IPS-20b (cell line): ENCODE measurements at regions not wholly inside any gene's neighbourhood (a gene's known extent, or its start where the extent isn't known, plus 50 kb on each side); places are given as distances from the start of the nearest gene placed in this dataset.
"Not testable (repeated sequence)": the region's sequence is repeated elsewhere in the genome, so short reads cannot be mapped to it uniquely, and the experiment has no call there.

Source experiments
- H3K27ac ChIP-seq: one replicate; pipeline ENCODE4 v1.5.1; 2013; ENCODE audit warnings: low read length
- H3K27me3 ChIP-seq: 2 replicates; pipeline ENCODE4 v1.6.1; 2013; ENCODE audit warnings: mild to moderate bottlenecking, low read length, inconsistent platforms; ENCODE audit not compliant: insufficient read depth
- H3K36me3 ChIP-seq: 2 replicates; pipeline ENCODE4 v1.6.1; 2013; ENCODE audit warnings: low read depth, mild to moderate bottlenecking, inconsistent platforms, low read length, moderate library complexity; ENCODE audit not compliant: insufficient read depth
- H3K4me1 ChIP-seq: 2 replicates; pipeline ENCODE4 v1.6.1; 2013; ENCODE audit warnings: mild to moderate bottlenecking, control low read depth, inconsistent platforms, low read length, moderate library complexity; ENCODE audit not compliant: insufficient read depth
- H3K4me3 ChIP-seq: 2 replicates; pipeline ENCODE4 v1.5.1; 2013; ENCODE audit warnings: mild to moderate bottlenecking, low read length, inconsistent platforms
- H3K9ac ChIP-seq: 2 replicates; pipeline ENCODE4 v1.6.1; 2013; ENCODE audit warnings: low read depth, mild to moderate bottlenecking, inconsistent platforms, low read length, moderate library complexity
- H3K9me3 ChIP-seq: 2 replicates; pipeline ENCODE4 v1.6.1; 2013; ENCODE audit warnings: mild to moderate bottlenecking, low read depth, low read length, inconsistent platforms; ENCODE audit not compliant: insufficient read depth

GRCh38 chr10:33982995-33983394, 648.5 kb upstream of the NRP1 start:
- H3K9me3 ChIP-seq = no peaks in the 10 kb centered on the region
- H3K4me3 ChIP-seq = no peak overlapping the region
- no peaks in the 10 kb centered on the region for H3K36me3 ChIP-seq
- H3K4me1 ChIP-seq = no peaks in the 10 kb centered on the region
- H3K27me3 ChIP-seq = no peaks in the 10 kb centered on the region
- H3K9ac ChIP-seq = no peak overlapping the region
- no peak overlapping the region for H3K27ac ChIP-seq

GRCh38 chr10:33981301-33981700, 646.8 kb upstream of the NRP1 start:
- Histone ChIP-seq H3K9me3 (no peaks in the 10 kb centered on the region), H3K36me3 (no peaks in the 10 kb centered on the region), H3K9ac (no peak overlapping the region), H3K4me3 (no peak overlapping the region), H3K27ac (no peak overlapping the region), H3K4me1 (no peaks in the 10 kb centered on the region), H3K27me3 (no peaks in the 10 kb centered on the region)

- Histone ChIP-seq H3K4me3 (no peak overlapping the region), H3K27ac (no peak overlapping the region), H3K36me3 (no peaks in the 10 kb centered on the region), H3K27me3 (no peaks in the 10 kb centered on the region), H3K9ac (no peak overlapping the region), H3K4me1 (no peaks in the 10 kb centered on the region), H3K9me3 (no peaks in the 10 kb centered on the region)
These were observed 644.7 kb upstream of the NRP1 start for GRCh38 chr10:33979195-33979594.

- no peaks in the 10 kb centered on the region for H3K27me3 ChIP-seq
- no peaks in the 10 kb centered on the region for H3K36me3 ChIP-seq
- H3K9ac ChIP-seq = no peak overlapping the region
- H3K9me3 ChIP-seq = no peaks in the 10 kb centered on the region
- no peaks in the 10 kb centered on the region for H3K4me1 ChIP-seq
- H3K4me3 ChIP-seq = no peak overlapping the region
- no peak overlapping the region for H3K27ac ChIP-seq
These were observed 641.0 kb upstream of the NRP1 start for GRCh38 chr10:33975481-33975880.

GRCh38 chr10:33974976-33975478, 640.6 kb upstream of the NRP1 start:
- Histone ChIP-seq H3K27ac (no peak overlapping the region), H3K9ac (no peak overlapping the region), H3K36me3 (no peaks in the 10 kb centered on the region), H3K4me1 (no peaks in the 10 kb centered on the region), H3K27me3 (no peaks in the 10 kb centered on the region), H3K4me3 (no peak overlapping the region), H3K9me3 (no peaks in the 10 kb centered on the region)

- H3K4me3 ChIP-seq = no peak overlapping the region
- H3K27me3 ChIP-seq = no peaks in the 10 kb centered on the region
- no peak overlapping the region for H3K9ac ChIP-seq
- no peaks in the 10 kb centered on the region for H3K4me1 ChIP-seq
- H3K36me3 ChIP-seq = no peaks in the 10 kb centered on the region
- H3K27ac ChIP-seq = no peak overlapping the region
- H3K9me3 ChIP-seq = no peaks in the 10 kb centered on the region
These were observed 634.5 kb upstream of the NRP1 start for GRCh38 chr10:33968983-33969382.

GRCh38 chr10:33967606-33968120, 633.2 kb upstream of the NRP1 start:
- Histone ChIP-seq H3K27ac (no peak overlapping the region), H3K36me3 (no peaks in the 10 kb centered on the region), H3K27me3 (no peaks in the 10 kb centered on the region)

GRCh38 chr10:33966946-33967345, 632.5 kb upstream of the NRP1 start:
- Histone ChIP-seq H3K36me3 (no peaks in the 10 kb centered on the region), H3K27ac (no peak overlapping the region), H3K27me3 (no peaks in the 10 kb centered on the region), H3K4me3 (no peak overlapping the region), H3K9me3 (no peaks in the 10 kb centered on the region), H3K4me1 (no peaks in the 10 kb centered on the region), H3K9ac (no peak overlapping the region)

More at GRCh38 chr10:33967606-33968120, 633.2 kb upstream of the NRP1 start:
- H3K4me3 ChIP-seq = no peak overlapping the region
- no peak overlapping the region for H3K9ac ChIP-seq
- no peaks in the 10 kb centered on the region for H3K4me1 ChIP-seq
- H3K9me3 ChIP-seq = no peaks in the 10 kb centered on the region

GRCh38 chr10:33965795-33966581, 631.5 kb upstream of the NRP1 start:
- H3K27ac ChIP-seq = no peak overlapping the region
- H3K4me3 ChIP-seq = no peak overlapping the region
- no peak overlapping the region for H3K9ac ChIP-seq
- H3K9me3 ChIP-seq = no peaks in the 10 kb centered on the region
- H3K27me3 ChIP-seq = no peaks in the 10 kb centered on the region
- H3K36me3 ChIP-seq = no peaks in the 10 kb centered on the region
- no peaks in the 10 kb centered on the region for H3K4me1 ChIP-seq

- Histone ChIP-seq H3K9me3 (no peaks in the 10 kb centered on the region), H3K9ac (no peak overlapping the region), H3K4me3 (no peak overlapping the region), H3K4me1 (no peaks in the 10 kb centered on the region), H3K36me3 (no peaks in the 10 kb centered on the region), H3K27me3 (no peaks in the 10 kb centered on the region), H3K27ac (no peak overlapping the region)
These were observed 629.3 kb upstream of the NRP1 start for GRCh38 chr10:33963729-33964128.

- H3K9me3 ChIP-seq, H3K4me3 ChIP-seq, H3K36me3 ChIP-seq, H3K27me3 ChIP-seq, H3K27ac ChIP-seq, H3K9ac ChIP-seq, H3K4me1 ChIP-seq: not testable (repeated sequence)
These were observed 621.9 kb upstream of the NRP1 start for GRCh38 chr10:33956322-33956721.

- no peaks in the 10 kb centered on the region for H3K4me1 ChIP-seq
- no peak overlapping the region for H3K4me3 ChIP-seq
- H3K27me3 ChIP-seq = no peaks in the 10 kb centered on the region
- no peak overlapping the region for H3K9ac ChIP-seq
- no peak overlapping the region for H3K27ac ChIP-seq
- no peaks in the 10 kb centered on the region for H3K9me3 ChIP-seq
- H3K36me3 ChIP-seq = no peaks in the 10 kb centered on the region
These were observed 621.2 kb upstream of the NRP1 start for GRCh38 chr10:33955676-33956075.
